Middle frontal gyrus (tissue), 1 donor: ENCODE measurements at regions not wholly inside any gene's neighbourhood (a gene's known extent, or its start where the extent isn't known, plus 50 kb on each side); places are given as distances from the start of the nearest gene placed in this dataset.
"Not testable (repeated sequence)": the region's sequence is repeated elsewhere in the genome, so short reads cannot be mapped to it uniquely, and the experiment has no call there.

ENCODE experiments used
- DNase-seq: peaks from one replicate; pipeline ENCODE4 v3.0.0-alpha.2; 2015; ENCODE audit warnings: low spot score; ENCODE audit errors: extremely low spot score

GRCh38 chr5:1731855-1732237 is 67.8 kb downstream of the MRPL36 start:
- DNase-seq, result not testable (repeated sequence)

GRCh38 chr5:1731091-1731639 is 68.5 kb downstream of the MRPL36 start:
- no peak for DNase-seq

DNA sequence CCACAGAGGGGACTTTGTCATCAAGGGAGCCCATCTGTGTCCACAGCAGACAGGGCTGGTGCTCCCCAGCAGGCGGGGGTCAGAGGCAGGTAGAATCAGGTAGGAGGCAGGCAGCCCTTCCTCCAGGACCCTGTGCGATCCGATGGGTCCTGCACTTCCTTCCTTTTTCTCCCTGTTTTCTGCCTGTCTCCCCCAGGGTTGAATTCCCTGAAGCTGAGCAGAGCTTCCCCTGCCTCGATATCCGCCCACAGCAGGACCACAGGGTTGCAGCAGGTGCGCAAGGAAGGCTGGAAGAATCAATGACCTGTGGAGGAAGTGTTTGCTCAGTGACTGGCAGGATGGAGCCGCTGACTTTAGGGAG is 69.2 kb downstream of the MRPL36 start:
- no peak for DNase-seq

DNA sequence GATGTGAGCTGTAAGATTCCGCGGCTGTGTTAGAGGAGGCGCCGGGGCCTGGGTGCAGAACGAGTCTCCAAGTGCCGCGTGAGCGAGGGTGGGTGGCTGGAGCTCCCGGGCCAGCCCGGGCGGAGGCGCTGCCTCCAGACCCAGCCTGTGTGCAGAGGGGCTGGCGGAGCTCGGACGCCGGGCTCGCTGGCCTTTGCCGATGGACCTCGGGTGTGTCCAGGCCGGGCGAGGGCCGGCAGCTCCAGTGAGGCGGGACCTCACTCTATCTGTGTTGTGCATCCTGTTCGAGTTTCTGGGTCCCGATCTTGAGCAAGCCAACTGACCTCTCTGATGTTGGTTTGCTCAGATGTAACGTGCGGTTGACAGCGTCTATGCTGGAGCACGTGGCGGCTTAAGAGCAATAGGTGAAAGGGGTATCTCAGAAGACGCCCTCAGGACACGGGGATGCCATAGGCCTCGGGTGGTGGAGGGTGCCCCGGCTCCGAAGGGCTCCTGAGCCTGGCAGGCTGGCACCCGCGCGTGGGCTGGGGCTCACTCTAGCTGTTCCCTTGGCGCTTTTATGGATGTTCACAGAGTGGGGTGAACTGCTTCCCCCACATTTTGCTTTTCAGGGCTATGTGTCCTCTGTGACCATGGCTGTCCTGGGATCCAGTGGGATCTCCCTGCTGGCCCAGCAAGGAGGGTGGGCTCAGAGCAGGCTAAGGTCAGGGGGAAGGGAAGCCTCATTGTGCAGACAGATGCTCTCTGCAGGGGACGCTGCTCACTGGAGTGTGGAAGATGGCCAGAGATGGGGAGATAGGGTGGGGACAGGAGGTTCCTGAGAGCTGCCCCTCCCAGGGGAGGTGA is 69.8 kb downstream of the MRPL36 start:
- no peak for DNase-seq

GRCh38 chr5:1728846-1729245 is 70.8 kb downstream of the MRPL36 start:
- no peak for DNase-seq

DNA sequence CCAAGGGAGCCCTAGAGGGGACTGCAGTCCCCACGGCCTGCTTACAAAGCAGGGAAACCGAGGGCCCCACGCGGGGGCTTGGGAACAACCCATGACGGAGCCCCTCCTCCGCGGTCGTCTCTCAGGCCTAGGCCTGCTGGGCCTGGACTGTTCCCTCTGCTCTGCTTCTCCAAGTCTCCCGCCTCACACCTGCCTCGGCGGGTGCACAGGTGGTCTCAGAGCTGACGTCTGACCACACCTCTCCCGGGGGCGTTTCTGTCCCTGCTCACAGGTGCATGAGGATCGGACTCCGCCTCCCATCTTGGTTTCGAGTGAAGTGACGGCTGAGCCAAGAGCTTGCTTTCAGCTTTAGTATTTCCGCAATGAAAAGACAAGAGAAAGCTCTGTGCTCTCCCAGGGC is 72.1 kb downstream of the MRPL36 start:
- DNase-seq, result no peak

- DNase-seq, result no peak
These were observed 72.7 kb downstream of the MRPL36 start for GRCh38 chr5:1726956-1727355.

DNA sequence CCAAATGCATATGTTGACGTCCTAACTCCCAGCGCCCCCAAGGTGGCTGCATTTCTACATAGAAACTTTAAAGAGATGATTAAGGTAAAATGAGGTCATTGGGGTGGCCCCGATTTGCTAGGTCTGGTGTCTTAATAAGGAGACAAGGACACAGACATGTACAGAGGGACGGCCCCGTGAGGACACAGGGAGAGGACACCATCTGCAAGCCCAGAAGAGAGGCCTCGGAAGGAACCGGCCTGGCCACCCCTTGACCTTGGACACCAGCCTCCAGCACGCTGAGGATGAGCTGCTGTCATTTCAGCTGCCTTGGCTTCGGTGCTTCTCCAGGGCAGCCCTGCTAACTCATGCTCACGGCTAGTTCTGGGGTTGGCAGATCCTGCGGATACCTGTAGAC is 73.2 kb downstream of the MRPL36 start:
- no peak for DNase-seq

DNA sequence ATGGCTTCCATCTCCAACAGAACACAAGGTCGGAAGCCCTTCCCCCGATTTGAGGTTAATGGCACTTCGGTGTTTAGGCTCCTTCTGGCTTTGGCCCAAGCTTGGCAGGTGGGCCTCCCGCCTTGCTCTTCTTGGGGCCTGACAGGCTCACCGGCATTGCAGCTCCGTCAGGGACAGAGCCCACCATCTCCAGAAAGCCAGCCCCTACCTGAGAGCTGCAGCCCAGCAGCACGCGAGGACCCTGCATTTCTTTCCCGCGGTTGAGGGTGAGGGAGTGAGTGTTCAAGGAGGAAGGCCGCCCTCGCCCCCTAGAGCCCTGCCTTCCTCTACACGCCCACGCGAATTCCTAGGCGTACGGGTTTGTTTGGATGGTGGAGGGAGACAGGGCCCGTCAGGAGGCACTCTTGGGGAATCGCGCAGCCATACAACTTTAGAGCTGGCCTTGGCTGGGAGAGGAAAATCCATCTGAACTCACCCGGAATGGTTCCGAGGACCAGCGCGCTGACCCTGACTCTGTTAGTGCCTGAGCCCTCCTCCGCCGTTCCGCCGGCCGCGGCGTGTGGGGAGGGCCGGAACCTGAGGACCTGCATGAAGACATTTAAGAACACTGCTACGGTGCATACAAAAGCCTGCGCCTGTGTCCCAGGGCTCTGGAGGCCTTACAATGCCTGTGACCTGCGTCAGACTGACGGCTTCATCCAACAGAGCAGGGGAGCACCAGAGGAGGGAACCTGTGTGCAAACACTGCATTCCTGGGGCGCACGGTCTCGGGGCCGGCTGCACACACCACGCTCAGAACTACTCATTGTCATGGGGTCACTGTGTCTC is 73.8 kb downstream of the MRPL36 start:
- DNase-seq, result no peak

DNA sequence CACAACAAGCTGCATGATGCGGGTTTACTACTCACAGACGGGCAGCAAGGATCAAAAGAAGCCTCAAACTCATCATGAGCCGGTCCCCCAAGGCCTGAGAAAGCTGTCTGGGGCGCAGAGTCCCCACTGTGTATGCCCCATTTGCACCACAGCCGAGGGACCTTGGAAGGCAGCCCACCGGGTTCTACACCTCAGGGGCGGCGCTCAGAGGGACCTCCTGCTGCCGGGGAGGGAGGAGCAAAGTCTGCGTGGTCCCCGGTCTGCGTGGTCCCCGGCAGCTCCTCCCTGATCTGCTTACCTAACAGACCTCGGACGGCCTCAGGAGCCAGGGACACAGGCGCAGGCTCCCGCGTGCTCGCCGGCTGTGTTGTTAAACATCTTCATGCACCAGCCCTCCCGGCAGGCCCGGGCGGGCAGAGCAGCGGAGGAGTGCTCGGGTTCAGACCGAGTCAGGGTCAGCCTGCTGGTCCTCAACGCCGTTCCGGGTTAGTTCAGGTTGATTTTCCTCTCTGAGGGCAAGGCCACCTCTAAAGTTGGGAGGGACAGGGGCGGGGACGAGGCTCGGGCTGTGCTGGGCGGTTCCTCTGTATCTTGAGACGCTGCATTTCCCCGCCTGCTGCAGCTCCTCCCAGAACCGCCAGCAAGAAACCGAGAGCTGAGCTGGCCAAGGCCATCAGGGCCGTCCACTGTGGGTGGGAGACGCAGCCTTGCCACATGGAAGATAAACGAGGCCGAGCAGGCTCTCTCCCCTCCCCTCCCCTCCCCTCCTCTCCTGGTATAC is 74.6 kb downstream of the MRPL36 start:
- DNase-seq, result no peak

DNA sequence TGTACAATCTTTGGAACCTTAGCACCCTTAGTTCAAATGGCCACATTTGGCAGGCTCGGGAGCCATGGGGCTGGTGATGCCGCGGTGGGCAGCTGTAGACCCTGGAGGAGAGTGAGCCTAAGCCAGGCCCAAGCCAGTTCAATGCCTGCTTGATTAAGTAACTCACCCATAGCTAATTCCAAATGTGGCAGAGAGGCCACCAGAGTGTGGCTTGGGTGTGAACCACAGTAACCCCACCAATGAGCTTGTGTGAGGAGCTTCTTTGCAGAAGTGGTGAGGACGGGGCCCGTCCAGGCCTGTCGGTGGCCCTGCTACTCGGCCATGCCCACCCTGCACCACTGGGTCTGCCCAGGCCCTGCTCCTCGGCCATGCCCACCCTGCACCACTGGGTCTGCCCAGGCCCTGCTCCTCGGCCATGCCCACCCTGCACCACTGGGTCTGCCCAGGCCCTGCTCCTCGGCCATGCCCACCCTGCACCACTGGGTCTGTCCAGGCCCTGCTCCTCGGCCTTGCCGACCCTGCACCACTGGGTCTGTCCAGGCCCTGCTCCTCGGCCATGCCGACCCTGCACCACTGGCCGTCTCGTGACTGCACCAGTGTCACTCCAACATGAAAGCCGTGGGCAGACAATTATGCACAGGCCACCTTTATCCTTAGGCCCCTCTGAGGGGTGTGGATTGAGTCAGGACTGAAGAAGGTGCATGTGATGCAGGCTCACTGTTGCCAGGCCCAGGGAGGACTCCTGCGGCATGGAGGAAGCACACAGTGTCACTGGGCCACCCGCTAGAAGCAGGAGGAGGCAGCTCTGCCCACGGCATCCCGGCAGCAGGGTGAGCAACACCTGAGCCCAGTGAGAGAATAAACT is 75.4 kb downstream of the MRPL36 start:
- no peak for DNase-seq

DNA sequence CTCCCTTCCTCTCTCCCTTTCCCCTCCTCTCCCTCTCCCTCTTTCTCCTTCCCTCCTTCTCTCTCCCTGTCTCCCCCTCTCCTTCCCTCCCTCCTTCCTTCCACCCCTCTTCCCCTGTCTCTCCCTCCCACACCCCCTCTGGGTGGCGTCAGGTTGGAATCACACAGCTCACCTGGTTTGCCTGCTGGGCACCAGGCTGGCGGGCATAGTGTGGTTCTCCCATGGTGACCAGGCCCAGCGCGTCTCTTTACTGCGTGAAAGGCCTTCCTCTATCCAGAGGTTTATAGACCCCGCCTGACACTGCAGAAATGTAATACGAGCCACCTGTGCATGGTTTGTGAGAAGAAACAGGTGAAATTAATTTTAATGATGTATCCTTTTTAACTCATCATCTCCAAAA is 76.2 kb downstream of the MRPL36 start:
- no peak for DNase-seq

DNA sequence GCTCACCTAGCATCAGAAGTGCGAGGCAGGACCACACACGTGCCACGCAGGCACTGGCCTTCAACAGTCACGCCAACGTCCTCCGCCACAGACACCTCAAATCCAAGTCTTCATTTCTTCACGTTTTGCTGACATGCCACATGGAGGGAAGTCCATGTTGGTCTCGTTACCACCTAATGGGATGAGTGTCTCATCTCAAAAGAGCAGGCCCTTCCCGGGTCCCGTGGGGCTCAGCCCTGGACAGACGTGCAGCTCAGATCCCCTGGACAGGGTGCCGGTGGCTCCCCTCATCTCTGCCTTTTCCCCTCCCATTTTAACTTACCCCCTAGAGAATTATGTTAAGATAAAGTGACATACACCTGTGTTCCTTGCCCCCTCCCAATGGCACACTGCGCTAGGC is 76.8 kb downstream of the MRPL36 start:
- DNase-seq, result no peak

DNA sequence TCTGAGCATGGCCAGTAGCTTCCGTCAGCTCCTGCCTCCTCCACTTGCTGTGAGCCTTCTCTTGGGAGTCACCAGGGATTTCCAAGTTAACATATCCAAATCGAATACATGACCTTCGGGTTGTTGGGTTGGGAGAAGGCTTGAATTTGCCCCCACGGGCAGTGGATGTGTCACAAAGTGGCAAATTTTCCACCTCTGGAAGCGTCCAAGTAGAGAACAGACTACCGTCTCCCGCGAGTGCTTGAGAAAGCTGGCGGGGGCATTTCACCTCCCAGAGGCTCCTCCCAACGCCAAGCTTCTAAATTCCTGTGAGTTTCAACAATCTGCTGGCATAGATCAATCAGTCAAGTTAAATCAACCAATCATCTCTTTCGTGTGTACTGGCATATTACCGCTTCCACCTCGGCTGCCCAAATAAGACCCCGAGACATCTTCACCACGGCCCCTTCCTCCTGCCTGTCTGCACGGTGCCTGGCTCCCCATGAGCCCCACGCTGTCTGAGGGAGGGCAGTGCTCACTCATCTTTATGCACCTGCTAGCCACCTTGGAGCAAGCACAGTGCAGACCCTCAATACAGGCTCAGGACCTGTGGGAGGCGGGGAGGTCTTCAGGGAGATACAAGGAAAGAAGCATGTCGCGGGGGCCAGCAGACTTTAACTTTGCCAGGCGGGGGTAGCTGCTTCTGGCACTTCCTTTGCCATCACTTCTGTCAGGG is 79.1 kb downstream of the MRPL36 start:
- no peak for DNase-seq

DNA sequence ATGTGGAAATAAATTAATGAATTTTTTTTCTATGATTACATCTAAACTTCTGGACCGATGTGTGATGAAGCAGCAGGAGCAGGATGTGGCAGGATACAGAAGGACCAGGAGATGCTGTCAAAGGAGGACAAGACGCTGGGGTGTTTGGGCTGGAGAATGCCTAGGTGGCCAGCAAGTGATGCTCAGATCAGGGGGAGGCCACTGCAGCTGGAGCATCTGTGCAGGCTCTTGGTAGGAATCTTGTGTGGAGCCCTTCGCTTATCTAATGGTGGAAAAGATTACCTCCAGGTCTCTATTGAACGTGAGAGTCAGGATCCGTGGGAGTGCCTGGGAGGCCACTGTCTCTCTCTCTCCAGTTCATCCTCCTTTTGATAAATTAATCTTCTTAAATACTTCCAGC is 79.8 kb downstream of the MRPL36 start:
- no peak for DNase-seq

DNA sequence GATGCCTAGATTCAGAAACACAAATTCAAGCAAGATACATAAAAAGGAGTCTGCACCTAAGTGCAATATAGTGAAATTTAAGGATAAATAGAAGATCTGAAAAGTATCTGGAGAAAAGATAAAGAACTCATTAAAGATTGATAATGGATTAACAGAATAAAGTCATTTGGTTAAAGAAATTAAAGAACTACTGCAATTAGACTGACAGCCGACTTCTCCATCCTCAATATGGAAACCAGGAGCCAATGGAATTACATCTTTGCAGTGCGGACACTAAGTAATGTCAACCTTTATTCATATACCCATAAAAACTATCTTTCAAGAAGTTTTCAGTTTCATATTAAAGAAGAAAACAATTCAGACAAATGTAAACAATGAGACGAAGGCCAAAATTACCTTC is 81.0 kb downstream of the MRPL36 start:
- no peak for DNase-seq

DNA sequence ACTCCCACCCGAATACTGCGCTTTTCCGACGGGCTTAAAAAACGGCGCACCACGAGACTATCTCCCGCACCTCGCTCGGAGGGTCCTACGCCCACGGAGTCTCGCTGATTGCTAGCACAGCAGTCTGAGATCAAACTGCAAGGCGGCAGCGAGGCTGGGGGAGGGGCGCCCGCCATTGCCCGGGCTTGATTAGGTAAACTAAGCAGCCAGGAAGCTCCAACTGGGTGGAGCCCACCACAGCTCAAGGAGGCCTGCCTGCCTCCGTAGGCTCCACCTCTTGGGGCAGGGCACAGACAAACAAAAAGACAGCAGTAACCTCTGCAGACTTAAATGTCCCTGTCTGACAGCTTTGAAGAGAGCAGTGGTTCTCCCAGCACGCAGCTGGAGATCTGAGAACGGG is 89.5 kb downstream of the MRPL36 start:
- not testable (repeated sequence) for DNase-seq

- DNase-seq, result no peak
These were observed 90.3 kb downstream of the MRPL36 start for GRCh38 chr5:1709171-1709803.

DNA sequence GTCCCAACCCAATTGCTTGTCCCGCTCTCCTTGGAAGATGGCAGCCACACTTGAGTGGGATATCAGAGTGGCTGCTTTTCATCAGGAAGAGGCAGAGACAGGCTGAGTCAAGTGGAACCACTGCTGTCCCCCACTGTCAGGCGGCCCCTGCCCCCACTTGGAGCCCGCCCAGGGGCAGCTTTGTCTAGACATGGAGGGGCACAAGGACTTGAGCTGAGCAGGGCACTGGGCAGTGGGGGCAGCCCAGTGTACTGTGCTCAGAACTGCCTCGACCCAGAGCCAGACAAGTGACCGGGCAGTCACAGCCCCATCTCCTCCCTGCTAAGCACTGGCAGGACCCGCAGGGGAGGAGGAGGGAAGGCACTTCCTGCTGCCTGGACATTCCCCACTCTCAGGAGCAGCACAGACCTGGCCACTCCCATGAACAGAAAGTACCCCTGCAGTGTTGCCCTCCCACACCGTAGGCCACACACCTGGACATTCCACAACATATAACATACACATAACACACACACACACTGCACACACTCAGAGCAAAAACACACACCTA is 91.0 kb downstream of the MRPL36 start:
- DNase-seq, result no peak
